ENCODE measurements at regions not wholly inside any gene's neighbourhood (a gene's known extent, or its start where the extent isn't known, plus 50 kb on each side); places are given as distances from the start of the nearest gene placed in this dataset.

GRCh38 chr16:51085271-51085670 is 65.8 kb downstream of the SALL1 start:
- no peaks in the 10 kb centered on the region for H3K27me3 ChIP-seq (replicated peaks; ENCODE audit: insufficient read depth, low read length)
- no peaks in the 10 kb centered on the region for H3K9me2 ChIP-seq (replicated peaks; ENCODE audit: insufficient read depth, low read length)
- H3K4me2 ChIP-seq (ENCODE audit: low read depth, low read length): no peak overlapping the region
- no peaks in the 10 kb centered on the region for H3K9me3 ChIP-seq (replicated peaks; ENCODE audit: insufficient read depth, low read length)
- H3K4me3 ChIP-seq (ENCODE audit: low read length): no peak overlapping the region
- no peaks in the 10 kb centered on the region for H3F3A ChIP-seq (ENCODE audit: insufficient read depth, low read length)
- no peak overlapping the region for H2AFZ ChIP-seq (ENCODE audit: low read length)
- no peaks in the 10 kb centered on the region for H3K4me1 ChIP-seq (ENCODE audit: low read length)
- H3K79me2 ChIP-seq (ENCODE audit: low read length): no peaks in the 10 kb centered on the region
- no peaks in the 10 kb centered on the region for H3K36me3 ChIP-seq (replicated peaks; ENCODE audit: insufficient read depth, low read length)
- TF ChIP-seq EZH2 (optimal IDR thresholded peaks at IDR 0.05; ENCODE audit: low read depth, low read length): no peak
- no peak for TF ChIP-seq EZH2phosphoT487 (IDR thresholded peaks at IDR 0.05; ENCODE audit: low read length)
- TF ChIP-seq, protein P1, sequence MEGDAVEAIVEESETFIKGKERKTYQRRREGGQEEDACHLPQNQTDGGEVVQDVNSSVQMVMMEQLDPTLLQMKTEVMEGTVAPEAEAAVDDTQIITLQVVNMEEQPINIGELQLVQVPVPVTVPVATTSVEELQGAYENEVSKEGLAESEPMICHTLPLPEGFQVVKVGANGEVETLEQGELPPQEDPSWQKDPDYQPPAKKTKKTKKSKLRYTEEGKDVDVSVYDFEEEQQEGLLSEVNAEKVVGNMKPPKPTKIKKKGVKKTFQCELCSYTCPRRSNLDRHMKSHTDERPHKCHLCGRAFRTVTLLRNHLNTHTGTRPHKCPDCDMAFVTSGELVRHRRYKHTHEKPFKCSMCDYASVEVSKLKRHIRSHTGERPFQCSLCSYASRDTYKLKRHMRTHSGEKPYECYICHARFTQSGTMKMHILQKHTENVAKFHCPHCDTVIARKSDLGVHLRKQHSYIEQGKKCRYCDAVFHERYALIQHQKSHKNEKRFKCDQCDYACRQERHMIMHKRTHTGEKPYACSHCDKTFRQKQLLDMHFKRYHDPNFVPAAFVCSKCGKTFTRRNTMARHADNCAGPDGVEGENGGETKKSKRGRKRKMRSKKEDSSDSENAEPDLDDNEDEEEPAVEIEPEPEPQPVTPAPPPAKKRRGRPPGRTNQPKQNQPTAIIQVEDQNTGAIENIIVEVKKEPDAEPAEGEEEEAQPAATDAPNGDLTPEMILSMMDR (IDR thresholded peaks at IDR 0.05; ENCODE audit: low read length): no peak
- H3K27ac ChIP-seq (ENCODE audit: low read length): no peak overlapping the region
- no peak overlapping the region for H3K9ac ChIP-seq (ENCODE audit: low read length)
- DNase-seq: no peak
- no peaks in the 10 kb centered on the region for H4K20me1 ChIP-seq (ENCODE audit: insufficient read depth, low read length)

- H3K27ac ChIP-seq (ENCODE audit: low read length): no peak overlapping the region
- H3K27me3 ChIP-seq (replicated peaks; ENCODE audit: insufficient read depth, low read length): no peaks in the 10 kb centered on the region
- TF ChIP-seq, protein P1 (IDR thresholded peaks at IDR 0.05; ENCODE audit: low read length): no peak
- TF ChIP-seq EZH2 (optimal IDR thresholded peaks at IDR 0.05; ENCODE audit: low read depth, low read length): no peak
- TF ChIP-seq EZH2phosphoT487 (IDR thresholded peaks at IDR 0.05; ENCODE audit: low read length): no peak
- H3F3A ChIP-seq (ENCODE audit: insufficient read depth, low read length): no peaks in the 10 kb centered on the region
- H3K9me2 ChIP-seq (replicated peaks; ENCODE audit: insufficient read depth, low read length): no peaks in the 10 kb centered on the region
- no peaks in the 10 kb centered on the region for H3K9me3 ChIP-seq (replicated peaks; ENCODE audit: insufficient read depth, low read length)
- H4K20me1 ChIP-seq (ENCODE audit: insufficient read depth, low read length): no peaks in the 10 kb centered on the region
- H3K36me3 ChIP-seq (replicated peaks; ENCODE audit: insufficient read depth, low read length): no peaks in the 10 kb centered on the region
- no peak overlapping the region for H3K9ac ChIP-seq (ENCODE audit: low read length)
- H2AFZ ChIP-seq (ENCODE audit: low read length): no peak overlapping the region
- no peak overlapping the region for H3K4me3 ChIP-seq (ENCODE audit: low read length)
- no peak overlapping the region for H3K4me2 ChIP-seq (ENCODE audit: low read depth, low read length)
- no peak for DNase-seq
- H3K4me1 ChIP-seq (ENCODE audit: low read length): no peaks in the 10 kb centered on the region
- no peaks in the 10 kb centered on the region for H3K79me2 ChIP-seq (ENCODE audit: low read length)
Measured at GRCh38 chr16:51084074-51084928, 66.8 kb downstream of the SALL1 start.

DNA sequence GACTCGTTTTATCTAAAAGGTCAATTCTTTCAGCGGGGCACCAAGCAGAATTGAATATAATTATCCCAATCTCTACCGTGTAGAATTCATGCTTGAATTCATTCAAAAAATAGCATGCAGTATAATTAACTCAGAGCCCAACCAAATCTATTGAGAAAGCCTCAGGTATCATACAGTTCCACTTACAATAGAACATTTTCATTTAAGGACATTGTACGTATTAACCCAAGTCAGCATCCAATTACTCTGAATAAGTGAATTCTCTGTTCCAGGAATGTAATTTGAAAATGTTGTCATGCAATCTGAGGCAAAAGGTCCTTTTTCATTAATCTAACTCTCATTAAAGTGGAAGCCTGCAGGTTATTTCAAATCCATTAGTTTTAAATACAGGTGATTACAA is 78.5 kb downstream of the SALL1 start:
- Histone ChIP-seq H3K4me2 (ENCODE audit: low read depth, low read length) (no peak overlapping the region), H3K9ac (ENCODE audit: low read length) (no peak overlapping the region), H3K4me1 (ENCODE audit: low read length) (no peaks in the 10 kb centered on the region), H3K9me3 (replicated peaks; ENCODE audit: insufficient read depth, low read length) (no peaks in the 10 kb centered on the region), H2AFZ (ENCODE audit: low read length) (no peak overlapping the region), H3K36me3 (replicated peaks; ENCODE audit: insufficient read depth, low read length) (no peaks in the 10 kb centered on the region), H3K79me2 (ENCODE audit: low read length) (no peaks in the 10 kb centered on the region), H3F3A (ENCODE audit: insufficient read depth, low read length) (no peaks in the 10 kb centered on the region), H3K27me3 (replicated peaks; ENCODE audit: insufficient read depth, low read length) (no peaks in the 10 kb centered on the region), H4K20me1 (ENCODE audit: insufficient read depth, low read length) (no peaks in the 10 kb centered on the region), H3K9me2 (replicated peaks; ENCODE audit: insufficient read depth, low read length) (no peaks in the 10 kb centered on the region), H3K27ac (ENCODE audit: low read length) (no peak overlapping the region), H3K4me3 (ENCODE audit: low read length) (no peak overlapping the region)
- DNase-seq: no peak
- no peak for TF ChIP-seq EZH2phosphoT487 (IDR thresholded peaks at IDR 0.05; ENCODE audit: low read length)
- no peak for TF ChIP-seq EZH2 (optimal IDR thresholded peaks at IDR 0.05; ENCODE audit: low read depth, low read length)
- TF ChIP-seq, protein P1 (IDR thresholded peaks at IDR 0.05; ENCODE audit: low read length): no peak

Data from MM.1S (cell line).